ENCODE measurements at regions not wholly inside any gene's neighbourhood (a gene's known extent, or its start where the extent isn't known, plus 50 kb on each side); places are given as distances from the start of the nearest gene placed in this dataset.
"Not testable (repeated sequence)": the region's sequence is repeated elsewhere in the genome, so short reads cannot be mapped to it uniquely, and the experiment has no call there.

- not testable (repeated sequence) for H2AFZ ChIP-seq (ENCODE audit: low read length); H4K91ac ChIP-seq (ENCODE audit: low read depth, low read length, poor library complexity); H4K8ac ChIP-seq (ENCODE audit: low read depth, low read length); H3K27me3 ChIP-seq (ENCODE audit: control insufficient read depth in 3 of 3, insufficient read depth in 3 of 3, low read depth in 1 of 3, low read length in 3 of 3); H3K4me3 ChIP-seq (ENCODE audit: low read length in 2 of 2); H3K18ac ChIP-seq (ENCODE audit: low read length); H2BK12ac ChIP-seq (ENCODE audit: low read length); H3K14ac ChIP-seq (ENCODE audit: low read length); H3K9me3 ChIP-seq (replicated peaks in 1 of 2; ENCODE audit: control insufficient read depth in 2 of 2, insufficient read depth in 1 of 2, low read depth in 1 of 2, low read length in 2 of 2); H3K9ac ChIP-seq (ENCODE audit: low read depth, low read length, poor library complexity); H2BK5ac ChIP-seq (ENCODE audit: low read length); H2BK15ac ChIP-seq (ENCODE audit: low read length); H2BK120ac ChIP-seq (ENCODE audit: low read depth, low read length); H2AK5ac ChIP-seq (ENCODE audit: low read depth, low read length); H3K23ac ChIP-seq (ENCODE audit: low read depth, low read length, poor library complexity); H3K4me2 ChIP-seq (ENCODE audit: insufficient read depth, low read length, poor library complexity, severe bottlenecking); DNase-seq (ENCODE audit: low spot score); H3K27ac ChIP-seq (replicated peaks; ENCODE audit: low read length); H3K4me1 ChIP-seq (ENCODE audit: control insufficient read depth in 2 of 2, insufficient read depth in 1 of 2, low read depth in 1 of 2, low read length in 2 of 2); H3K4ac ChIP-seq (ENCODE audit: low read length); H3K79me1 ChIP-seq (ENCODE audit: low read depth, low read length); H3K36me3 ChIP-seq (replicated peaks in 1 of 2; ENCODE audit: control insufficient read depth in 2 of 2, insufficient read depth in 2 of 2, low read length in 2 of 2)
- no CpG with 5 or more reads among the region's 12 CpGs for WGBS, 2 donors (ENCODE audit: extremely low coverage in 2 of 2, insufficient read length in 2 of 2, insufficient replicate concordance in 1 of 2)
These were observed 135.5 kb downstream of the TNFRSF13B start for GRCh38 chr17:16836315-16836915.

- not testable (repeated sequence) for H3K27me3 ChIP-seq (ENCODE audit: control insufficient read depth in 3 of 3, insufficient read depth in 3 of 3, low read depth in 1 of 3, low read length in 3 of 3); H4K91ac ChIP-seq (ENCODE audit: low read depth, low read length, poor library complexity); H2BK12ac ChIP-seq (ENCODE audit: low read length); H4K8ac ChIP-seq (ENCODE audit: low read depth, low read length); H3K14ac ChIP-seq (ENCODE audit: low read length); H3K4me2 ChIP-seq (ENCODE audit: insufficient read depth, low read length, poor library complexity, severe bottlenecking); H3K4me1 ChIP-seq (ENCODE audit: control insufficient read depth in 2 of 2, insufficient read depth in 1 of 2, low read depth in 1 of 2, low read length in 2 of 2); H2BK15ac ChIP-seq (ENCODE audit: low read length); H3K9me3 ChIP-seq (replicated peaks in 1 of 2; ENCODE audit: control insufficient read depth in 2 of 2, insufficient read depth in 1 of 2, low read depth in 1 of 2, low read length in 2 of 2); H3K9ac ChIP-seq (ENCODE audit: low read depth, low read length, poor library complexity); H3K4me3 ChIP-seq (ENCODE audit: low read length in 2 of 2); H2AFZ ChIP-seq (ENCODE audit: low read length); H2BK5ac ChIP-seq (ENCODE audit: low read length); H3K79me1 ChIP-seq (ENCODE audit: low read depth, low read length); H3K27ac ChIP-seq (replicated peaks; ENCODE audit: low read length); H3K4ac ChIP-seq (ENCODE audit: low read length); H2AK5ac ChIP-seq (ENCODE audit: low read depth, low read length); H3K23ac ChIP-seq (ENCODE audit: low read depth, low read length, poor library complexity); DNase-seq (ENCODE audit: low spot score); H3K36me3 ChIP-seq (replicated peaks in 1 of 2; ENCODE audit: control insufficient read depth in 2 of 2, insufficient read depth in 2 of 2, low read length in 2 of 2); H2BK120ac ChIP-seq (ENCODE audit: low read depth, low read length); H3K18ac ChIP-seq (ENCODE audit: low read length)
- no CpG with 5 or more reads among the region's 12 CpGs for WGBS, 2 donors (ENCODE audit: extremely low coverage in 2 of 2, insufficient read length in 2 of 2, insufficient replicate concordance in 1 of 2)
These were observed 138.4 kb downstream of the TNFRSF13B start for GRCh38 chr17:16833517-16833916.

- H3K79me1 ChIP-seq (ENCODE audit: low read depth, low read length); DNase-seq (ENCODE audit: low spot score); H4K91ac ChIP-seq (ENCODE audit: low read depth, low read length, poor library complexity); H2AFZ ChIP-seq (ENCODE audit: low read length); H4K8ac ChIP-seq (ENCODE audit: low read depth, low read length); H3K9me3 ChIP-seq (replicated peaks in 1 of 2; ENCODE audit: control insufficient read depth in 2 of 2, insufficient read depth in 1 of 2, low read depth in 1 of 2, low read length in 2 of 2); H3K27ac ChIP-seq (replicated peaks; ENCODE audit: low read length); H2BK120ac ChIP-seq (ENCODE audit: low read depth, low read length); H3K36me3 ChIP-seq (replicated peaks in 1 of 2; ENCODE audit: control insufficient read depth in 2 of 2, insufficient read depth in 2 of 2, low read length in 2 of 2); H3K4me1 ChIP-seq (ENCODE audit: control insufficient read depth in 2 of 2, insufficient read depth in 1 of 2, low read depth in 1 of 2, low read length in 2 of 2); H2BK12ac ChIP-seq (ENCODE audit: low read length); H3K4me2 ChIP-seq (ENCODE audit: insufficient read depth, low read length, poor library complexity, severe bottlenecking); H3K27me3 ChIP-seq (ENCODE audit: control insufficient read depth in 3 of 3, insufficient read depth in 3 of 3, low read depth in 1 of 3, low read length in 3 of 3); H2BK5ac ChIP-seq (ENCODE audit: low read length); H3K4ac ChIP-seq (ENCODE audit: low read length); H3K14ac ChIP-seq (ENCODE audit: low read length); H2BK15ac ChIP-seq (ENCODE audit: low read length); H2AK5ac ChIP-seq (ENCODE audit: low read depth, low read length); H3K9ac ChIP-seq (ENCODE audit: low read depth, low read length, poor library complexity); H3K4me3 ChIP-seq (ENCODE audit: low read length in 2 of 2); H3K23ac ChIP-seq (ENCODE audit: low read depth, low read length, poor library complexity); H3K18ac ChIP-seq (ENCODE audit: low read length): not testable (repeated sequence)
- WGBS, 2 donors (ENCODE audit: extremely low coverage in 2 of 2, insufficient read length in 2 of 2, insufficient replicate concordance in 1 of 2), result no CpG with 5 or more reads among the region's 8 CpGs
These were observed 139.1 kb downstream of the TNFRSF13B start for GRCh38 chr17:16832853-16833252.

GRCh38 chr17:16832206-16832605, 139.7 kb downstream of the TNFRSF13B start:
- no CpG with 5 or more reads among the region's 14 CpGs for WGBS, 2 donors (ENCODE audit: extremely low coverage in 2 of 2, insufficient read length in 2 of 2, insufficient replicate concordance in 1 of 2)

More at GRCh38 chr17:16832206-16832605, 139.7 kb downstream of the TNFRSF13B start:
- not testable (repeated sequence) for H3K4ac ChIP-seq (ENCODE audit: low read length); H3K9ac ChIP-seq (ENCODE audit: low read depth, low read length, poor library complexity); H3K4me1 ChIP-seq (ENCODE audit: control insufficient read depth in 2 of 2, insufficient read depth in 1 of 2, low read depth in 1 of 2, low read length in 2 of 2); H3K23ac ChIP-seq (ENCODE audit: low read depth, low read length, poor library complexity); H3K9me3 ChIP-seq (replicated peaks in 1 of 2; ENCODE audit: control insufficient read depth in 2 of 2, insufficient read depth in 1 of 2, low read depth in 1 of 2, low read length in 2 of 2); H2BK12ac ChIP-seq (ENCODE audit: low read length); H3K18ac ChIP-seq (ENCODE audit: low read length); H4K8ac ChIP-seq (ENCODE audit: low read depth, low read length); H3K27ac ChIP-seq (replicated peaks; ENCODE audit: low read length); H2BK120ac ChIP-seq (ENCODE audit: low read depth, low read length); H2AFZ ChIP-seq (ENCODE audit: low read length); H3K36me3 ChIP-seq (replicated peaks in 1 of 2; ENCODE audit: control insufficient read depth in 2 of 2, insufficient read depth in 2 of 2, low read length in 2 of 2); H3K14ac ChIP-seq (ENCODE audit: low read length); H2AK5ac ChIP-seq (ENCODE audit: low read depth, low read length); H3K4me3 ChIP-seq (ENCODE audit: low read length in 2 of 2); H2BK15ac ChIP-seq (ENCODE audit: low read length); H4K91ac ChIP-seq (ENCODE audit: low read depth, low read length, poor library complexity); H3K27me3 ChIP-seq (ENCODE audit: control insufficient read depth in 3 of 3, insufficient read depth in 3 of 3, low read depth in 1 of 3, low read length in 3 of 3); H3K79me1 ChIP-seq (ENCODE audit: low read depth, low read length); H3K4me2 ChIP-seq (ENCODE audit: insufficient read depth, low read length, poor library complexity, severe bottlenecking); H2BK5ac ChIP-seq (ENCODE audit: low read length); DNase-seq (ENCODE audit: low spot score)
